Thyroid gland (tissue), 4 donors: ENCODE measurements at regions not wholly inside any gene's neighbourhood (a gene's known extent, or its start where the extent isn't known, plus 50 kb on each side); places are given as distances from the start of the nearest gene placed in this dataset.

ENCODE experiments used
- CTCF ChIP-seq, 6 experiments: fragments of 200-600 bp in 3 of 6; fragments of 450-650 bp in 3 of 6; sonication (generic) in 3 of 6; IDR thresholded peaks; one replicate each; pipeline ENCODE4 v1.5.1; 2016 to 2019; ENCODE audit warnings: antibody characterized with exemption in 6 of 6, mild to moderate bottlenecking in 2 of 6, inconsistent platforms in 1 of 6, moderate library complexity in 1 of 6
- POLR2A ChIP-seq, 2 donors: fragments of 450-650 bp; IDR thresholded peaks; one replicate each; pipeline ENCODE4 v1.6.1; 2017; ENCODE audit warnings: antibody characterized with exemption in 2 of 2, mild to moderate bottlenecking in 2 of 2, moderate library complexity in 1 of 2

GRCh38 chr5:63555874-63556273 is 406.4 kb downstream of the HTR1A start:
- no peak for TF ChIP-seq CTCF (IDR thresholded peaks at IDR 0.05)
- no peak for TF ChIP-seq POLR2A (IDR thresholded peaks at IDR 0.05)
